ENCODE measurements at regions not wholly inside any gene's neighbourhood (a gene's known extent, or its start where the extent isn't known, plus 50 kb on each side); places are given as distances from the start of the nearest gene placed in this dataset.
A peak's percentile ranks its signal among the peaks of the same experiment; 100 is the strongest.

DNA sequence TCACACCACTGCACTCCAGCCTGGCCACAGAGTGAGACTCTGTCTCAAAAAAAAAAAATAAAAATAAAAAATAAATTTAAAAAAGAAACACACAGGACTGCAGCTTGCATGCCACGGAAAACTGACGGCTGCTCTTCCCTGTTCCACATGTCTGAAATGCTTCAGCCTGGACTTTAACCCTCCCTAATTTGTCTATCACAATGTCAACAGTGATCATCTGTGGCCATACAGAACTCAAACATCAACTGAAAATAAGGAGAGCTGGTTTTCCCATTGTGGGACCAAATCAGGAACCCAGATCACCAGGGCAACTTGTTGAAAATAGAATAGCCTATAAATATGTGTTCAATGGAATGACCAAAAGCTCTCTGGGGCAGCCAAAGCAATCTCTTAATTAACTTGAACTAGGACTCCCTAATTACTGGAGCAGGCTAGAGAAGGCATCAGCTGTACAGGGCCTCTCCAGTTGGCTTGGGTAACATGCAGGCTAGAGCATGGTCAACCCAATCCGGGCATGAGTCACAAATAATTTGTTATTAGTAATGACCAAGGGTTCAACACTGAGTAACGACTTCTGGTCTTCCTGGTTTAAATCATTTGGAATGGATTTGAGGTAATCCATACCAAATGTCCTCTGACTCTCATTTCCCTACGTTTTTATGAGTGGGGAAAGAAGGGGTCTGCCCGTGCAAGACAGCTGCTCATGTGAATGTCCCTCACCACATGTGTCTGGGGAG lies 62.7 kb upstream of the KAZN start:
- WGBS (ENCODE audit: missing lambda C conversion rate): 25% methylated on average over 6 of the region's 6 CpGs
- Histone ChIP-seq H3K27ac (no peak overlapping the region), H3K9me3 (no peaks in the 10 kb centered on the region), H3K4me3 (no peak overlapping the region), H3K4me2 (no peak overlapping the region), H3K4me1 (no peaks in the 10 kb centered on the region)
- ATAC-seq (no peak), DNase-seq (ENCODE audit: low read depth in 1 of 2, low spot score in 1 of 2) (no peak), FAIRE-seq (no peak)
- CTCF ChIA-PET: no interaction called here
- TF ChIP-seq KDM5A (IDR thresholded peaks at IDR 0.05) (no peak), HMGXB4 (CRISPR knock-in tag; IDR thresholded peaks at IDR 0.05; ENCODE audit: borderline replicate concordance) (no peak), RFX5 (IDR thresholded peaks at IDR 0.05) (no peak), EHMT2 (IDR thresholded peaks at IDR 0.05; ENCODE audit: low read depth) (no peak), HDAC2 (IDR thresholded peaks at IDR 0.05) (no peak), E2F6 (IDR thresholded peaks at IDR 0.05; ENCODE audit: borderline replicate concordance, low read depth) (no peak), ZNF302 (CRISPR knock-in tag; IDR thresholded peaks at IDR 0.05) (no peak)
- TF ChIP-seq, protein P1, sequence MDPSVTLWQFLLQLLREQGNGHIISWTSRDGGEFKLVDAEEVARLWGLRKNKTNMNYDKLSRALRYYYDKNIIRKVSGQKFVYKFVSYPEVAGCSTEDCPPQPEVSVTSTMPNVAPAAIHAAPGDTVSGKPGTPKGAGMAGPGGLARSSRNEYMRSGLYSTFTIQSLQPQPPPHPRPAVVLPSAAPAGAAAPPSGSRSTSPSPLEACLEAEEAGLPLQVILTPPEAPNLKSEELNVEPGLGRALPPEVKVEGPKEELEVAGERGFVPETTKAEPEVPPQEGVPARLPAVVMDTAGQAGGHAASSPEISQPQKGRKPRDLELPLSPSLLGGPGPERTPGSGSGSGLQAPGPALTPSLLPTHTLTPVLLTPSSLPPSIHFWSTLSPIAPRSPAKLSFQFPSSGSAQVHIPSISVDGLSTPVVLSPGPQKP (IDR thresholded peaks at IDR 0.05; ENCODE audit: low read depth, low read length): no peak
- TF ChIP-seq, protein P2, sequence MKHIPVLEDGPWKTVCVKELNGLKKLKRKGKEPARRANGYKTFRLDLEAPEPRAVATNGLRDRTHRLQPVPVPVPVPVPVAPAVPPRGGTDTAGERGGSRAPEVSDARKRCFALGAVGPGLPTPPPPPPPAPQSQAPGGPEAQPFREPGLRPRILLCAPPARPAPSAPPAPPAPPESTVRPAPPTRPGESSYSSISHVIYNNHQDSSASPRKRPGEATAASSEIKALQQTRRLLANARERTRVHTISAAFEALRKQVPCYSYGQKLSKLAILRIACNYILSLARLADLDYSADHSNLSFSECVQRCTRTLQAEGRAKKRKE (CRISPR knock-in tag; IDR thresholded peaks at IDR 0.05; ENCODE audit: low read depth): no peak
- POLR2A ChIA-PET: no interaction called here

- FAIRE-seq: no peak
- Histone ChIP-seq H3K9me3 (no peaks in the 10 kb centered on the region), H3K4me2 (no peak overlapping the region), H3K27ac (no peak overlapping the region), H3K4me3 (no peak overlapping the region), H3K4me1 (no peaks in the 10 kb centered on the region)
- no peak for DNase-seq (ENCODE audit: low read depth in 1 of 2, low spot score in 1 of 2)
- POLR2A ChIA-PET: no interaction called here
- TF ChIP-seq HOXA7 (CRISPR knock-in tag; IDR thresholded peaks at IDR 0.05) (no peak), POLR2AphosphoS2 (conservative IDR thresholded peaks at IDR 0.05; ENCODE audit: low read length) (no peak), RAD21 (conservative IDR thresholded peaks at IDR 0.05 in 1 of 2, IDR thresholded peaks at IDR 0.05 in 1 of 2) (0 out of 5 replicates have a peak, but pooled peaks of 1 of the 2 experiments have one; percentile 6), JUN (IDR thresholded peaks at IDR 0.05) (no peak)
- ATAC-seq: no peak
- CTCF ChIA-PET: no interaction called here
- 25% methylated on average over 4 of the region's 4 CpGs for WGBS (ENCODE audit: missing lambda C conversion rate)
These were observed 60.1 kb upstream of the KAZN start for GRCh38 chr1:14538335-14538734.

DNA sequence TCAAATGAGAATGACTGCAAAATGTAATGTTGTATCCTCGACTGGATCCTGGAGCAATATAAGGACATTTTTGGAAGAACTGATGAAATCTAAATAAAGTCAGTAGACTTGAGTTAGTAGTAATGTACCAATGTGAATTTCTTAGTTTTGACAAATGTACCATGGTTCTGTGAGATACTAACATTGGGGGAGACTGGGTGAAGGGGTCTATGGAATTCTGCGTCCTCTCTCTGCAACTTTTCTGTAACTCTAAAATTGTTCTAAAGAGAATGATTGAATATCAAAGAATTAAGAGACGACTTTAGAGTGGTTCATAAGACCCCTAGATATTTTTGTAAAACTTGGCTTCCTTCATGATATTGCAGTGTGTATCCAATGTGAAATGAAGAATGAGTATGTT lies 59.2 kb upstream of the KAZN start:
- CTCF ChIA-PET: interaction anchor here (0.7 kb wide), 1 partner anchor 399 kb away, joined by 3 read pairs; no protein-coding TSS in a partner anchor
- WGBS (ENCODE audit: missing lambda C conversion rate): 7% methylated on average over 3 of the region's 3 CpGs
- no peak for FAIRE-seq
- Histone ChIP-seq H3K9me3 (no peaks in the 10 kb centered on the region), H3K4me3 (no peak overlapping the region), H3K4me1 (no peaks in the 10 kb centered on the region), H3K27ac (no peak overlapping the region), H3K4me2 (no peak overlapping the region)
- POLR2A ChIA-PET: no interaction called here
- no peak for DNase-seq (ENCODE audit: low read depth in 1 of 2, low spot score in 1 of 2)
- no peak for ATAC-seq
- TF ChIP-seq POLR2A (IDR thresholded peaks at IDR 0.05; ENCODE audit: low read length): no peak
- TF ChIP-seq KDM1A (IDR thresholded peaks at IDR 0.05; ENCODE audit: low read depth): no peak
- TF ChIP-seq, protein P2 (CRISPR knock-in tag; IDR thresholded peaks at IDR 0.05; ENCODE audit: low read depth): no peak
- no peak for TF ChIP-seq ZSCAN20 (CRISPR knock-in tag; IDR thresholded peaks at IDR 0.05)
- no peak for TF ChIP-seq PBX3 (IDR thresholded peaks at IDR 0.05)
- TF ChIP-seq CBX2 (IDR thresholded peaks at IDR 0.05; ENCODE audit: borderline replicate concordance, low read depth): no peak
- TF ChIP-seq RAD21 (conservative IDR thresholded peaks at IDR 0.05 in 1 of 2, IDR thresholded peaks at IDR 0.05 in 1 of 2): no peak
- no peak for TF ChIP-seq JUNB (IDR thresholded peaks at IDR 0.05)
- no peak for TF ChIP-seq HES2 (IDR thresholded peaks at IDR 0.05)
- no peak for TF ChIP-seq RARB (CRISPR knock-in tag; IDR thresholded peaks at IDR 0.05)
- no peak for TF ChIP-seq NPAS2 (CRISPR knock-in tag; IDR thresholded peaks at IDR 0.05; ENCODE audit: borderline replicate concordance)
- no peak for TF ChIP-seq KDM5A (IDR thresholded peaks at IDR 0.05)
- no peak for TF ChIP-seq HMGXB4 (CRISPR knock-in tag; IDR thresholded peaks at IDR 0.05; ENCODE audit: borderline replicate concordance)
- TF ChIP-seq HEYL (CRISPR knock-in tag; IDR thresholded peaks at IDR 0.05): no peak
- no peak for TF ChIP-seq EP300 (IDR thresholded peaks at IDR 0.05)
- TF ChIP-seq ESRRA (IDR thresholded peaks at IDR 0.05; ENCODE audit: borderline replicate concordance, low read length): no peak
